GM23338 (cell line): ENCODE measurements at regions not wholly inside any gene's neighbourhood (a gene's known extent, or its start where the extent isn't known, plus 50 kb on each side); places are given as distances from the start of the nearest gene placed in this dataset.

Experiments used
- ATAC-seq: fragments of 200-7000 bp; cut with Tn5 transposase; 3 replicates; pipeline ENCODE4 v1.9.1; 2020
- DNase-seq: peaks from one replicate; pipeline ENCODE4 v3.0.0-alpha.2; 2015; ENCODE audit warnings: low spot score
- H2AFZ ChIP-seq: fragments of 200-600 bp; sonication (generic); 2 replicates; pipeline ENCODE4 v1.8.0; 2016; ENCODE audit warnings: antibody characterized with exemption, mild to moderate bottlenecking, moderate library complexity
- H3F3A ChIP-seq: fragments of 200-600 bp; sonication (generic); replicated peaks from 2 replicates; pipeline ENCODE4 v1.8.0; 2017; ENCODE audit warnings: antibody characterized with exemption, mixed run types, low read depth
- H3K27ac ChIP-seq: fragments of 200-600 bp; sonication (generic); 2 replicates; pipeline ENCODE4 v1.6.1; 2016; ENCODE audit warnings: low read depth
- H3K27me3 ChIP-seq: fragments of 200-600 bp; sonication (generic); 2 replicates; pipeline ENCODE4 v1.8.0; 2016; ENCODE audit warnings: mild to moderate bottlenecking, mixed run types, moderate library complexity; ENCODE audit not compliant: insufficient read depth
- H3K36me3 ChIP-seq: fragments of 200-600 bp; sonication (generic); 2 replicates; pipeline ENCODE4 v1.8.0; 2016; ENCODE audit warnings: mild to moderate bottlenecking; ENCODE audit not compliant: insufficient read depth
- H3K4me1 ChIP-seq: fragments of 200-600 bp; sonication (generic); 2 replicates; pipeline ENCODE4 v1.8.0; 2016; ENCODE audit warnings: mild to moderate bottlenecking, moderate library complexity; ENCODE audit not compliant: insufficient read depth
- H3K4me2 ChIP-seq: fragments of 200-600 bp; sonication (generic); 2 replicates; pipeline ENCODE4 v1.7.1; 2017; ENCODE audit warnings: mixed run types
- H3K4me3 ChIP-seq: fragments of 200-600 bp; sonication (generic); 2 replicates; pipeline ENCODE4 v1.6.1; 2016; ENCODE audit warnings: mixed run types
- H3K79me2 ChIP-seq: fragments of 200-600 bp; sonication (generic); replicated peaks from 2 replicates; pipeline ENCODE4 v1.8.0; 2017; ENCODE audit warnings: mild to moderate bottlenecking; ENCODE audit not compliant: insufficient read depth
- H3K9me2 ChIP-seq: fragments of 200-600 bp; sonication (generic); 2 replicates; pipeline ENCODE4 v1.8.0; 2017; ENCODE audit not compliant: insufficient read depth
- H4K20me1 ChIP-seq: fragments of 200-600 bp; sonication (generic); replicated peaks from 2 replicates; pipeline ENCODE4 v1.8.0; 2017; ENCODE audit warnings: mild to moderate bottlenecking; ENCODE audit not compliant: insufficient read depth
- H3K27ac Mint-ChIP-seq: 2 replicates; pipeline ENCODE4 v1.8.0; 2020; ENCODE audit warnings: inconsistent platforms, mild to moderate bottlenecking, moderate library complexity, mixed read lengths
- H3K27me3 Mint-ChIP-seq: 3 replicates; pipeline ENCODE4 v1.8.0; 2022; ENCODE audit warnings: low read depth, mild to moderate bottlenecking, moderate library complexity, mixed read lengths, inconsistent platforms; ENCODE audit not compliant: insufficient read depth, poor library complexity
- H3K36me3 Mint-ChIP-seq: 3 replicates; pipeline ENCODE4 v1.8.0; 2021; ENCODE audit warnings: low read depth, mild to moderate bottlenecking, inconsistent platforms, moderate library complexity, mixed read lengths
- H3K4me1 Mint-ChIP-seq: 3 replicates; pipeline ENCODE4 v1.8.0; 2020; ENCODE audit warnings: mild to moderate bottlenecking, inconsistent platforms, mixed read lengths
- H3K4me3 Mint-ChIP-seq: 3 replicates; pipeline ENCODE4 v1.8.0; 2021; ENCODE audit warnings: moderate library complexity, mild to moderate bottlenecking, inconsistent platforms, mixed read lengths
- H3K9me3 Mint-ChIP-seq: 3 replicates; pipeline ENCODE4 v1.8.0; 2020; ENCODE audit warnings: moderate library complexity, mild to moderate bottlenecking, inconsistent platforms, mixed read lengths
- CREB1 ChIP-seq: fragments of 250-450 bp; sonication (Bioruptor Pico); IDR thresholded peaks from 2 replicates; pipeline ENCODE4 v1.5.0; 2020; ENCODE audit warnings: low read depth, mild to moderate bottlenecking, moderate library complexity
- EZH2 ChIP-seq: fragments of 200-600 bp; sonication (generic); IDR thresholded peaks from one replicate; pipeline ENCODE4 v1.8.0; 2017; ENCODE audit warnings: antibody characterized with exemption, mild to moderate bottlenecking, low read depth; ENCODE audit not compliant: unreplicated experiment
- EZH2phosphoT487 ChIP-seq: fragments of 200-600 bp; sonication (generic); IDR thresholded peaks from one replicate; pipeline ENCODE4 v1.8.1; 2018; ENCODE audit warnings: antibody characterized with exemption; ENCODE audit not compliant: unreplicated experiment
- NANOG ChIP-seq: IDR thresholded peaks from 2 replicates; pipeline ENCODE4 v1.6.1; 2016; ENCODE audit warnings: antibody characterized with exemption, borderline replicate concordance
- ZNF114 ChIP-seq: fragments of 250-450 bp; sonication (Bioruptor Pico); IDR thresholded peaks from 2 replicates; pipeline ENCODE4 v1.5.0; 2020; ENCODE audit warnings: mild to moderate bottlenecking, moderate library complexity
- ZNF331 ChIP-seq: fragments of 250-450 bp; sonication (Bioruptor Pico); IDR thresholded peaks from 2 replicates; pipeline ENCODE4 v1.5.0; 2020; ENCODE audit warnings: low read depth, mild to moderate bottlenecking, moderate library complexity
- TF ChIP-seq, protein P1 (sequence below): fragments of 250-450 bp; sonication (Bioruptor Pico); IDR thresholded peaks from 2 replicates; pipeline ENCODE4 v1.5.0; 2020; ENCODE audit warnings: mild to moderate bottlenecking, moderate library complexity
- TF ChIP-seq, protein P2 (sequence below): IDR thresholded peaks from 2 replicates; pipeline ENCODE4 v1.6.1; 2016; ENCODE audit warnings: antibody characterized with exemption
- TF ChIP-seq, protein P3 (sequence below), 2 experiments: fragments of 200-600 bp in 1 of 2; sonication (generic) in 1 of 2; conservative IDR thresholded peaks; 2 replicates each; pipeline versions ENCODE4 v1.5.1 to v1.6.1; 2016 to 2017; ENCODE audit warnings: antibody characterized with exemption in 2 of 2, low read depth in 2 of 2, mild to moderate bottlenecking in 2 of 2, moderate library complexity in 1 of 2
- TF ChIP-seq, protein P4 (sequence below): IDR thresholded peaks from one replicate; pipeline ENCODE4 v1.6.1; 2018; ENCODE audit warnings: antibody characterized with exemption; ENCODE audit not compliant: unreplicated experiment

DNA sequence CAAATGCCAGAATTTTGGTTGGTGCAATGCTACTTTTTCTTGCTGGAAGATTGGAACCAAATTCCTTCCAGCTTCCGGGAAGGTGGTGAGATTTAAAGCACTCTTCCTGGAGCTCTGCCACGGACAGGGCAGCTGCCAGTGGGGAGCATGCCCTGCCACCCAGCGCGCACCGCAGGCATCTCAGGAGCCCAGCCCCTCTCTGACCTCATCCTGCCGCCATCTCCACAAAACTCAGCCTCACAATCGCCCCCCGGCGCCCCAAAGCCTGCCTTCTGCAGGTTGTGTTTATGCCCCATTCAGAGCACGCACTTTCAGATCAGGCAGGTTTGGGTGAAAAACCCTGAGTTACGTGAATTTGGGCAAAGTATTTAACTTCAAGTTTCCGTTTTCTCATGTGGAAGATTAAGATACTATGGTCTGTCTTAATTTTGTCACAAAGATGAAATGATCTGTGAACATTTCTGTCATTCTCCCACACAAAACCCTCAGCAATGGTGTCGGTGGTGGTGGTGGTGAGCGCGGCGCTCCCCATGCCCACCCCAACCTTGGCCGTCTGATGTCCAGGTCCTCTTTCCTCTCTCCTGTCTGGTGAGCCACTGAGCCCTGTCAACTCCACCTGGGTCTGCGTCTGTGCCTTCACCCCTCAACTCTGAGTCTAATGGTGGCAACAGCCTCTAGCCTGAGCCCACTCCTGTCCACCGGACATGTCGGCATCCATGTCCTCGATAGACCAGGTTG lies 282.8 kb upstream of the SALL3 start:
- Mint-ChIP-seq H3K4me1 (peaks cover under 1% of the 10 kb centered on the region; the same call in 1 of the 3 replicates), H3K4me3 (no peak overlapping the region), H3K36me3 (peaks cover 37% of the 10 kb centered on the region), H3K9me3 (peaks cover 97% of the 10 kb centered on the region), H3K27me3 (peaks cover 4% of the 10 kb centered on the region), H3K27ac (no peak overlapping the region)
- no peak overlapping the region for H3K4me3 ChIP-seq
- H3K9me2 ChIP-seq: no peaks in the 10 kb centered on the region
- H3K27me3 ChIP-seq: no peaks in the 10 kb centered on the region
- DNase-seq (no peak), ATAC-seq (no peak)
- no peaks in the 10 kb centered on the region; the same call in 1 of the 2 replicates for H3K4me1 ChIP-seq
- H3F3A ChIP-seq: no peaks in the 10 kb centered on the region
- H4K20me1 ChIP-seq: no peaks in the 10 kb centered on the region
- no peak overlapping the region for H3K4me2 ChIP-seq
- TF ChIP-seq ZNF114 (CRISPR knock-in tag) (no peak), CREB1 (CRISPR knock-in tag) (no peak), NANOG (no peak), EZH2phosphoT487 (no peak), EZH2 (no peak), ZNF331 (CRISPR knock-in tag) (no peak)
- TF ChIP-seq, protein P1, sequence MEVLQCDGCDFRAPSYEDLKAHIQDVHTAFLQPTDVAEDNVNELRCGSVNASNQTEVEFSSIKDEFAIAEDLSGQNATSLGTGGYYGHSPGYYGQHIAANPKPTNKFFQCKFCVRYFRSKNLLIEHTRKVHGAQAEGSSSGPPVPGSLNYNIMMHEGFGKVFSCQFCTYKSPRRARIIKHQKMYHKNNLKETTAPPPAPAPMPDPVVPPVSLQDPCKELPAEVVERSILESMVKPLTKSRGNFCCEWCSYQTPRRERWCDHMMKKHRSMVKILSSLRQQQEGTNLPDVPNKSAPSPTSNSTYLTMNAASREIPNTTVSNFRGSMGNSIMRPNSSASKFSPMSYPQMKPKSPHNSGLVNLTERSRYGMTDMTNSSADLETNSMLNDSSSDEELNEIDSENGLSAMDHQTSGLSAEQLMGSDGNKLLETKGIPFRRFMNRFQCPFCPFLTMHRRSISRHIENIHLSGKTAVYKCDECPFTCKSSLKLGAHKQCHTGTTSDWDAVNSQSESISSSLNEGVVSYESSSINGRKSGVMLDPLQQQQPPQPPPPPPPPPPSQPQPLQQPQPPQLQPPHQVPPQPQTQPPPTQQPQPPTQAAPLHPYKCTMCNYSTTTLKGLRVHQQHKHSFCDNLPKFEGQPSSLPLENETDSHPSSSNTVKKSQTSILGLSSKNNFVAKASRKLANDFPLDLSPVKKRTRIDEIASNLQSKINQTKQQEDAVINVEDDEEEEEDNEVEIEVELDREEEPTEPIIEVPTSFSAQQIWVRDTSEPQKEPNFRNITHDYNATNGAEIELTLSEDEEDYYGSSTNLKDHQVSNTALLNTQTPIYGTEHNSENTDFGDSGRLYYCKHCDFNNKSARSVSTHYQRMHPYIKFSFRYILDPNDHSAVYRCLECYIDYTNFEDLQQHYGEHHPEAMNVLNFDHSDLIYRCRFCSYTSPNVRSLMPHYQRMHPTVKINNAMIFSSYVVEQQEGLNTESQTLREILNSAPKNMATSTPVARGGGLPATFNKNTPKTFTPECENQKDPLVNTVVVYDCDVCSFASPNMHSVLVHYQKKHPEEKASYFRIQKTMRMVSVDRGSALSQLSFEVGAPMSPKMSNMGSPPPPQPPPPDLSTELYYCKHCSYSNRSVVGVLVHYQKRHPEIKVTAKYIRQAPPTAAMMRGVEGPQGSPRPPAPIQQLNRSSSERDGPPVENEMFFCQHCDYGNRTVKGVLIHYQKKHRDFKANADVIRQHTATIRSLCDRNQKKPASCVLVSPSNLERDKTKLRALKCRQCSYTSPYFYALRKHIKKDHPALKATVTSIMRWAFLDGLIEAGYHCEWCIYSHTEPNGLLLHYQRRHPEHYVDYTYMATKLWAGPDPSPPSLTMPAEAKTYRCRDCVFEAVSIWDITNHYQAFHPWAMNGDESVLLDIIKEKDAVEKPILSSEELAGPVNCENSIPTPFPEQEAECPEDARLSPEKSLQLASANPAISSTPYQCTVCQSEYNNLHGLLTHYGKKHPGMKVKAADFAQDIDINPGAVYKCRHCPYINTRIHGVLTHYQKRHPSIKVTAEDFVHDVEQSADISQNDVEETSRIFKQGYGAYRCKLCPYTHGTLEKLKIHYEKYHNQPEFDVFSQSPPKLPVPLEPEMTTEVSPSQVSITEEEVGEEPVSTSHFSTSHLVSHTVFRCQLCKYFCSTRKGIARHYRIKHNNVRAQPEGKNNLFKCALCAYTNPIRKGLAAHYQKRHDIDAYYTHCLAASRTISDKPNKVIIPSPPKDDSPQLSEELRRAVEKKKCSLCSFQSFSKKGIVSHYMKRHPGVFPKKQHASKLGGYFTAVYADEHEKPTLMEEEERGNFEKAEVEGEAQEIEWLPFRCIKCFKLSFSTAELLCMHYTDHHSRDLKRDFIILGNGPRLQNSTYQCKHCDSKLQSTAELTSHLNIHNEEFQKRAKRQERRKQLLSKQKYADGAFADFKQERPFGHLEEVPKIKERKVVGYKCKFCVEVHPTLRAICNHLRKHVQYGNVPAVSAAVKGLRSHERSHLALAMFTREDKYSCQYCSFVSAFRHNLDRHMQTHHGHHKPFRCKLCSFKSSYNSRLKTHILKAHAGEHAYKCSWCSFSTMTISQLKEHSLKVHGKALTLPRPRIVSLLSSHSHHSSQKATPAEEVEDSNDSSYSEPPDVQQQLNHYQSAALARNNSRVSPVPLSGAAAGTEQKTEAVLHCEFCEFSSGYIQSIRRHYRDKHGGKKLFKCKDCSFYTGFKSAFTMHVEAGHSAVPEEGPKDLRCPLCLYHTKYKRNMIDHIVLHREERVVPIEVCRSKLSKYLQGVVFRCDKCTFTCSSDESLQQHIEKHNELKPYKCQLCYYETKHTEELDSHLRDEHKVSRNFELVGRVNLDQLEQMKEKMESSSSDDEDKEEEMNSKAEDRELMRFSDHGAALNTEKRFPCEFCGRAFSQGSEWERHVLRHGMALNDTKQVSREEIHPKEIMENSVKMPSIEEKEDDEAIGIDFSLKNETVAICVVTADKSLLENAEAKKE: no peak
- TF ChIP-seq, protein P2, sequence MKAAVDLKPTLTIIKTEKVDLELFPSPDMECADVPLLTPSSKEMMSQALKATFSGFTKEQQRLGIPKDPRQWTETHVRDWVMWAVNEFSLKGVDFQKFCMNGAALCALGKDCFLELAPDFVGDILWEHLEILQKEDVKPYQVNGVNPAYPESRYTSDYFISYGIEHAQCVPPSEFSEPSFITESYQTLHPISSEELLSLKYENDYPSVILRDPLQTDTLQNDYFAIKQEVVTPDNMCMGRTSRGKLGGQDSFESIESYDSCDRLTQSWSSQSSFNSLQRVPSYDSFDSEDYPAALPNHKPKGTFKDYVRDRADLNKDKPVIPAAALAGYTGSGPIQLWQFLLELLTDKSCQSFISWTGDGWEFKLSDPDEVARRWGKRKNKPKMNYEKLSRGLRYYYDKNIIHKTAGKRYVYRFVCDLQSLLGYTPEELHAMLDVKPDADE: no peak
- TF ChIP-seq, protein P3, sequence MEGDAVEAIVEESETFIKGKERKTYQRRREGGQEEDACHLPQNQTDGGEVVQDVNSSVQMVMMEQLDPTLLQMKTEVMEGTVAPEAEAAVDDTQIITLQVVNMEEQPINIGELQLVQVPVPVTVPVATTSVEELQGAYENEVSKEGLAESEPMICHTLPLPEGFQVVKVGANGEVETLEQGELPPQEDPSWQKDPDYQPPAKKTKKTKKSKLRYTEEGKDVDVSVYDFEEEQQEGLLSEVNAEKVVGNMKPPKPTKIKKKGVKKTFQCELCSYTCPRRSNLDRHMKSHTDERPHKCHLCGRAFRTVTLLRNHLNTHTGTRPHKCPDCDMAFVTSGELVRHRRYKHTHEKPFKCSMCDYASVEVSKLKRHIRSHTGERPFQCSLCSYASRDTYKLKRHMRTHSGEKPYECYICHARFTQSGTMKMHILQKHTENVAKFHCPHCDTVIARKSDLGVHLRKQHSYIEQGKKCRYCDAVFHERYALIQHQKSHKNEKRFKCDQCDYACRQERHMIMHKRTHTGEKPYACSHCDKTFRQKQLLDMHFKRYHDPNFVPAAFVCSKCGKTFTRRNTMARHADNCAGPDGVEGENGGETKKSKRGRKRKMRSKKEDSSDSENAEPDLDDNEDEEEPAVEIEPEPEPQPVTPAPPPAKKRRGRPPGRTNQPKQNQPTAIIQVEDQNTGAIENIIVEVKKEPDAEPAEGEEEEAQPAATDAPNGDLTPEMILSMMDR (conservative IDR thresholded peaks at IDR 0.05; ENCODE audit: low read depth in 2 of 2): no peak
- TF ChIP-seq, protein P4, sequence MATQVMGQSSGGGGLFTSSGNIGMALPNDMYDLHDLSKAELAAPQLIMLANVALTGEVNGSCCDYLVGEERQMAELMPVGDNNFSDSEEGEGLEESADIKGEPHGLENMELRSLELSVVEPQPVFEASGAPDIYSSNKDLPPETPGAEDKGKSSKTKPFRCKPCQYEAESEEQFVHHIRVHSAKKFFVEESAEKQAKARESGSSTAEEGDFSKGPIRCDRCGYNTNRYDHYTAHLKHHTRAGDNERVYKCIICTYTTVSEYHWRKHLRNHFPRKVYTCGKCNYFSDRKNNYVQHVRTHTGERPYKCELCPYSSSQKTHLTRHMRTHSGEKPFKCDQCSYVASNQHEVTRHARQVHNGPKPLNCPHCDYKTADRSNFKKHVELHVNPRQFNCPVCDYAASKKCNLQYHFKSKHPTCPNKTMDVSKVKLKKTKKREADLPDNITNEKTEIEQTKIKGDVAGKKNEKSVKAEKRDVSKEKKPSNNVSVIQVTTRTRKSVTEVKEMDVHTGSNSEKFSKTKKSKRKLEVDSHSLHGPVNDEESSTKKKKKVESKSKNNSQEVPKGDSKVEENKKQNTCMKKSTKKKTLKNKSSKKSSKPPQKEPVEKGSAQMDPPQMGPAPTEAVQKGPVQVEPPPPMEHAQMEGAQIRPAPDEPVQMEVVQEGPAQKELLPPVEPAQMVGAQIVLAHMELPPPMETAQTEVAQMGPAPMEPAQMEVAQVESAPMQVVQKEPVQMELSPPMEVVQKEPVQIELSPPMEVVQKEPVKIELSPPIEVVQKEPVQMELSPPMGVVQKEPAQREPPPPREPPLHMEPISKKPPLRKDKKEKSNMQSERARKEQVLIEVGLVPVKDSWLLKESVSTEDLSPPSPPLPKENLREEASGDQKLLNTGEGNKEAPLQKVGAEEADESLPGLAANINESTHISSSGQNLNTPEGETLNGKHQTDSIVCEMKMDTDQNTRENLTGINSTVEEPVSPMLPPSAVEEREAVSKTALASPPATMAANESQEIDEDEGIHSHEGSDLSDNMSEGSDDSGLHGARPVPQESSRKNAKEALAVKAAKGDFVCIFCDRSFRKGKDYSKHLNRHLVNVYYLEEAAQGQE: no peak
- H3K79me2 ChIP-seq: no peaks in the 10 kb centered on the region
- H3K27ac ChIP-seq: no peak overlapping the region
- H3K36me3 ChIP-seq: no peaks in the 10 kb centered on the region
- no peak overlapping the region for H2AFZ ChIP-seq
